Astrocyte (in vitro differentiated cells and primary cell): ENCODE measurements at regions not wholly inside any gene's neighbourhood (a gene's known extent, or its start where the extent isn't known, plus 50 kb on each side); places are given as distances from the start of the nearest gene placed in this dataset.

ENCODE experiments used
- DNase-seq: peaks from one replicate; pipeline ENCODE4 v3.0.0-alpha.2; 2010; ENCODE audit warnings: low read depth
- FAIRE-seq: peaks from 2 replicates; lab custom pipeline; 2011; peaks lifted over from hg19 to GRCh38; lab: Jason Lieb, UNC
- H2AFZ ChIP-seq: 2 replicates; pipeline ENCODE4 v1.6.0; 2012; ENCODE audit warnings: low read depth, low read length, inconsistent platforms
- H3K27ac ChIP-seq: 2 replicates; pipeline ENCODE4 v1.5.1; 2011; ENCODE audit warnings: low read depth, low read length, inconsistent platforms
- H3K27me3 ChIP-seq: 2 replicates; pipeline ENCODE4 v1.6.0; 2011; ENCODE audit warnings: low read length, inconsistent platforms; ENCODE audit not compliant: insufficient read depth
- H3K36me3 ChIP-seq: 2 replicates; pipeline ENCODE4 v1.5.1; 2011; ENCODE audit warnings: low read length, inconsistent platforms; ENCODE audit not compliant: insufficient read depth
- H3K4me1 ChIP-seq: 2 replicates; pipeline ENCODE4 v1.5.1; 2011; ENCODE audit warnings: low read length, inconsistent platforms; ENCODE audit not compliant: insufficient read depth
- H3K4me2 ChIP-seq: 2 replicates; pipeline ENCODE4 v1.6.0; 2012; ENCODE audit warnings: low read length, inconsistent platforms
- H3K4me3 ChIP-seq: 2 replicates; pipeline ENCODE4 v1.5.1; 2011; ENCODE audit warnings: low read depth, mild to moderate bottlenecking, low read length, inconsistent platforms; ENCODE audit not compliant: insufficient read depth
- H3K79me2 ChIP-seq: 2 replicates; pipeline ENCODE4 v1.6.0; 2012; ENCODE audit warnings: mild to moderate bottlenecking, low read length, inconsistent platforms; ENCODE audit not compliant: insufficient read depth
- H3K9ac ChIP-seq: 2 replicates; pipeline ENCODE4 v1.6.0; 2012; ENCODE audit warnings: mild to moderate bottlenecking, low read length, inconsistent platforms
- H3K9me3 ChIP-seq: 2 replicates; pipeline ENCODE4 v1.5.1; 2012; ENCODE audit warnings: low read depth, mild to moderate bottlenecking, low read length, inconsistent platforms; ENCODE audit not compliant: insufficient read depth
- H4K20me1 ChIP-seq: 2 replicates; pipeline ENCODE4 v1.6.0; 2012; ENCODE audit warnings: low read length, inconsistent platforms; ENCODE audit not compliant: insufficient read depth
- H3K27ac Mint-ChIP-seq: one replicate; pipeline ENCODE4 v1.8.0; 2021; ENCODE audit warnings: mild to moderate bottlenecking, mixed read lengths; ENCODE audit not compliant: unreplicated experiment
- H3K27me3 Mint-ChIP-seq: one replicate; pipeline ENCODE4 v1.8.0; 2021; ENCODE audit warnings: low read depth, mixed read lengths; ENCODE audit not compliant: unreplicated experiment
- H3K36me3 Mint-ChIP-seq: one replicate; pipeline ENCODE4 v1.8.0; 2021; ENCODE audit warnings: low read depth, mixed read lengths; ENCODE audit not compliant: unreplicated experiment
- H3K4me1 Mint-ChIP-seq: one replicate; pipeline ENCODE4 v1.8.0; 2021; ENCODE audit warnings: low read depth, mixed read lengths; ENCODE audit not compliant: unreplicated experiment
- H3K4me3 Mint-ChIP-seq: one replicate; pipeline ENCODE4 v1.8.0; 2021; ENCODE audit warnings: mild to moderate bottlenecking, moderate library complexity, mixed read lengths; ENCODE audit not compliant: unreplicated experiment
- H3K9me3 Mint-ChIP-seq: one replicate; pipeline ENCODE4 v1.8.0; 2021; ENCODE audit warnings: mild to moderate bottlenecking, mixed read lengths; ENCODE audit not compliant: unreplicated experiment
- EZH2 ChIP-seq: IDR thresholded peaks from 2 replicates; pipeline ENCODE4 v1.6.1; 2012; ENCODE audit warnings: mild to moderate bottlenecking, low read length, inconsistent platforms; ENCODE audit not compliant: insufficient read depth
- TF ChIP-seq, protein P1 (sequence below): IDR thresholded peaks from 2 replicates; pipeline ENCODE4 v1.5.1; 2011; ENCODE audit warnings: low read depth, mild to moderate bottlenecking, inconsistent platforms, low read length, moderate library complexity; ENCODE audit not compliant: insufficient read depth

DNA sequence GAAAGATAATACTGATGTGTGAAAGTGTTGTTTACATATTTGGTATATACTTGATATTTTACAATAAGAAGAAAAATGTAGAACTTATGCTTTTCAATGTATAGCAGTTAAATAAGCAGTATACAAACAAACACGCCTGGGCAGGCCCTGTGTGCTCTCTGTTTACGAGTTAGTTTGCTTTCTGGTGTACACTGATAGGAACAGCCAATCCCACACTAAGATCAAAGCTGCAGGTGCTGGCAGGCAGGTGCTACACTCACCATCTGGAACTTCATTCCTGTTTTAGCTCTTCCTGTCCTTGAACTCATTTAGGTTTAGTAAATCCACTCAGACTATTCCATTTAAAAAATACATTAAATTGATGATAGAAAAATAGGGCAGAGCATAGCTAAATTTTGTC is 614.7 kb upstream of the ST8SIA4 start:
- H3K4me3 Mint-ChIP-seq = no peak overlapping the region
- Histone ChIP-seq H2AFZ (no peak overlapping the region), H3K9ac (no peak overlapping the region), H3K79me2 (no peaks in the 10 kb centered on the region), H3K4me3 (no peak overlapping the region), H3K27me3 (no peaks in the 10 kb centered on the region), H3K36me3 (no peaks in the 10 kb centered on the region), H3K27ac (no peak overlapping the region), H3K4me1 (no peaks in the 10 kb centered on the region), H4K20me1 (no peaks in the 10 kb centered on the region), H3K4me2 (no peak overlapping the region), H3K9me3 (no peaks in the 10 kb centered on the region)
- H3K9me3 Mint-ChIP-seq = no peaks in the 10 kb centered on the region
- H3K36me3 Mint-ChIP-seq = no peaks in the 10 kb centered on the region
- no peaks in the 10 kb centered on the region for H3K27me3 Mint-ChIP-seq
- DNase-seq = no peak
- H3K4me1 Mint-ChIP-seq = no peaks in the 10 kb centered on the region
- no peak for FAIRE-seq
- TF ChIP-seq, protein P1, sequence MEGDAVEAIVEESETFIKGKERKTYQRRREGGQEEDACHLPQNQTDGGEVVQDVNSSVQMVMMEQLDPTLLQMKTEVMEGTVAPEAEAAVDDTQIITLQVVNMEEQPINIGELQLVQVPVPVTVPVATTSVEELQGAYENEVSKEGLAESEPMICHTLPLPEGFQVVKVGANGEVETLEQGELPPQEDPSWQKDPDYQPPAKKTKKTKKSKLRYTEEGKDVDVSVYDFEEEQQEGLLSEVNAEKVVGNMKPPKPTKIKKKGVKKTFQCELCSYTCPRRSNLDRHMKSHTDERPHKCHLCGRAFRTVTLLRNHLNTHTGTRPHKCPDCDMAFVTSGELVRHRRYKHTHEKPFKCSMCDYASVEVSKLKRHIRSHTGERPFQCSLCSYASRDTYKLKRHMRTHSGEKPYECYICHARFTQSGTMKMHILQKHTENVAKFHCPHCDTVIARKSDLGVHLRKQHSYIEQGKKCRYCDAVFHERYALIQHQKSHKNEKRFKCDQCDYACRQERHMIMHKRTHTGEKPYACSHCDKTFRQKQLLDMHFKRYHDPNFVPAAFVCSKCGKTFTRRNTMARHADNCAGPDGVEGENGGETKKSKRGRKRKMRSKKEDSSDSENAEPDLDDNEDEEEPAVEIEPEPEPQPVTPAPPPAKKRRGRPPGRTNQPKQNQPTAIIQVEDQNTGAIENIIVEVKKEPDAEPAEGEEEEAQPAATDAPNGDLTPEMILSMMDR = no peak
- no peak for TF ChIP-seq EZH2
- no peak overlapping the region for H3K27ac Mint-ChIP-seq

DNA sequence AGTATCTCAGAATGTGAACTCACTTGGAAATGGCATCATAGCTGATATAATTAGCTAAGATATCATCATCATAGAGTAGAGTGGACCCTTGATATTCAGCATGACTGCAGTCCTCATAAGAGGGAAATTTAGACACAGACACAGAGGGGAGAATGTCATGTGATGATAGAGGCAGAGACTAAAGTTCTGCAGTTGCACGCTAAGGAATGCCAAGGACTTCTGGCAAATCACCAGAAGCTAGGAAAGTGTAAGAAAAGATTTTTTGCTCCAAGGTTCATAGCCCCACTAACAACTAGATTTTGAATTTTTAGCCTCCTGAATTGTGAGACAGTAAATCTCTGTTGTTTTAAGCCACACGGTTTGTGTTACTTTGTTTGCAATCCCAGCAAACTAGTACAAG is 612.6 kb upstream of the ST8SIA4 start:
- TF ChIP-seq, protein P1 = no peak
- TF ChIP-seq EZH2 = no peak
- Histone ChIP-seq H3K36me3 (no peaks in the 10 kb centered on the region), H3K4me3 (no peak overlapping the region), H3K9ac (no peak overlapping the region), H3K9me3 (no peaks in the 10 kb centered on the region), H3K4me1 (no peaks in the 10 kb centered on the region), H3K4me2 (no peak overlapping the region), H4K20me1 (no peaks in the 10 kb centered on the region), H3K27ac (no peak overlapping the region), H3K27me3 (no peaks in the 10 kb centered on the region), H2AFZ (no peak overlapping the region), H3K79me2 (no peaks in the 10 kb centered on the region)
- no peak for FAIRE-seq
- Mint-ChIP-seq H3K36me3 (no peaks in the 10 kb centered on the region), H3K4me1 (no peaks in the 10 kb centered on the region), H3K27ac (no peak overlapping the region), H3K27me3 (no peaks in the 10 kb centered on the region), H3K9me3 (no peaks in the 10 kb centered on the region), H3K4me3 (no peak overlapping the region)
- no peak for DNase-seq

DNA sequence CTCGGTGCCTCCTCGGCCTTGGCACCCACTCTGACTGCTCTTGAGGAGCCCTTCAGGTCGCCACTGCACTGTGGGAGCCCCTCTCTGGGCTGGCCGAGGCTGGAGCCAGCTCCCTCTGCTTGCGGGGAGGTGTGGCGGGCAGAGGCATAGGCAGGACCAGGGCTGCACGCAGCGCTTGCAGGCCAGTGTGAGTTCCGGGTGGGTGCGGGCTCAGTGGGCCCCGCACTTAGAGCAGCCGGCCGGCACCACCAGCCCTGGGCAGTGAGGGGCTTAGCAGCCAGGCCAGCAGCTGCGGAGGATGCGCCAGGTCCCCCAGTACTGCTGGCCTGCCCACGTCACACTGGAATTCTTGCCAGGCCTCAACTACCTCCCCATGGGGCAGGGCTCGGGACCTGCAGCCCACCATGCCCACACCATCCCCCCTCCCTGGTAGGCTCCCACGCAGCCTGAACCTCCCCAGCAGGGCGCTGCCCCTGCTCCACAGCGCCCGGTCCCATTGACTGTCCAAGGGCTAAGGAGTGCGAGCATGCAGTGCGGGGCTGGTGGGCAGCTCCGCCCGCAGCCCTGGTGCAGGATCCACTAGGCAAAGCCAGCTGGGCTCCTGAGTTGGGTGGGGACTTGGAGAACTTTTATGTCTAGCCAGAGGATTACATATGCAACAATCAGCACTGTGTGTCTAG is 602.9 kb upstream of the ST8SIA4 start:
- no peak overlapping the region for H3K4me3 ChIP-seq
- H3K27ac Mint-ChIP-seq = no peak overlapping the region
- H3K79me2 ChIP-seq = no peaks in the 10 kb centered on the region
- H3K4me1 ChIP-seq = no peaks in the 10 kb centered on the region
- no peak for FAIRE-seq
- H3K27me3 Mint-ChIP-seq = no peaks in the 10 kb centered on the region
- no peaks in the 10 kb centered on the region for H3K36me3 Mint-ChIP-seq
- H2AFZ ChIP-seq = no peak overlapping the region
- H3K27ac ChIP-seq = no peak overlapping the region
- no peaks in the 10 kb centered on the region for H3K36me3 ChIP-seq
- TF ChIP-seq, protein P1 = no peak
- TF ChIP-seq EZH2 = no peak
- no peak overlapping the region for H3K4me2 ChIP-seq
- H4K20me1 ChIP-seq = no peaks in the 10 kb centered on the region
- peaks cover 10% of the 10 kb centered on the region for H3K9me3 Mint-ChIP-seq
- DNase-seq = no peak
- no peak overlapping the region for H3K4me3 Mint-ChIP-seq
- H3K27me3 ChIP-seq = no peaks in the 10 kb centered on the region
- no peaks in the 10 kb centered on the region for H3K9me3 ChIP-seq
- H3K4me1 Mint-ChIP-seq = no peaks in the 10 kb centered on the region
- H3K9ac ChIP-seq = no peak overlapping the region
